ENCODE measurements at regions not wholly inside any gene's neighbourhood (a gene's known extent, or its start where the extent isn't known, plus 50 kb on each side); places are given as distances from the start of the nearest gene placed in this dataset.
"Not testable (repeated sequence)": the region's sequence is repeated elsewhere in the genome, so short reads cannot be mapped to it uniquely, and the experiment has no call there.

- Histone ChIP-seq H3K27me3 (no peaks in the 10 kb centered on the region), H3K9me3 (no peaks in the 10 kb centered on the region), H3K4me3 (ENCODE audit: low read depth in 1 of 2, low read length in 1 of 2) (no peak overlapping the region), H3K27ac (no peak overlapping the region), H3K36me3 (no peaks in the 10 kb centered on the region), H3K4me1 (ENCODE audit: control insufficient read depth in 1 of 2, insufficient read depth in 1 of 2, low read depth in 1 of 2, low read length in 1 of 2) (peaks cover 8 to 11% of the 10 kb centered on the region in 2 experiments)
- no peak for TF ChIP-seq CTCF (IDR thresholded peaks at IDR 0.05)
These were observed 249.8 kb upstream of the ATP5MC3 start for GRCh38 chr2:175431101-175431946.

GRCh38 chr2:175430236-175430635 is 248.7 kb upstream of the ATP5MC3 start:
- Histone ChIP-seq H3K4me3 (ENCODE audit: low read depth in 1 of 2, low read length in 1 of 2) (no peak overlapping the region), H3K36me3 (no peaks in the 10 kb centered on the region), H3K27me3 (no peaks in the 10 kb centered on the region), H3K27ac (no peak overlapping the region), H3K9me3 (no peaks in the 10 kb centered on the region), H3K4me1 (ENCODE audit: control insufficient read depth in 1 of 2, insufficient read depth in 1 of 2, low read depth in 1 of 2, low read length in 1 of 2) (peaks cover 7 to 8% of the 10 kb centered on the region in 2 experiments)
- TF ChIP-seq CTCF (IDR thresholded peaks at IDR 0.05), result no peak

- no peak for TF ChIP-seq CTCF (IDR thresholded peaks at IDR 0.05)
- no peaks in the 10 kb centered on the region for H3K36me3 ChIP-seq
- no peak overlapping the region for H3K4me3 ChIP-seq (ENCODE audit: low read depth in 1 of 2, low read length in 1 of 2)
- no peaks in the 10 kb centered on the region for H3K9me3 ChIP-seq
- peaks cover 14 to 16% of the 10 kb centered on the region in 2 experiments for H3K4me1 ChIP-seq (ENCODE audit: control insufficient read depth in 1 of 2, insufficient read depth in 1 of 2, low read depth in 1 of 2, low read length in 1 of 2)
- no peak overlapping the region for H3K27ac ChIP-seq
- no peaks in the 10 kb centered on the region for H3K27me3 ChIP-seq
These were observed 236.8 kb upstream of the ATP5MC3 start for GRCh38 chr2:175418224-175418835.

GRCh38 chr2:175414882-175415487 is 233.5 kb upstream of the ATP5MC3 start:
- no peaks in the 10 kb centered on the region for H3K9me3 ChIP-seq
- H3K27ac ChIP-seq, result no peak overlapping the region
- no peak for TF ChIP-seq CTCF (IDR thresholded peaks at IDR 0.05)
- H3K4me1 ChIP-seq (ENCODE audit: control insufficient read depth in 1 of 2, insufficient read depth in 1 of 2, low read depth in 1 of 2, low read length in 1 of 2), result peaks cover 14 to 16% of the 10 kb centered on the region in 2 experiments
- no peaks in the 10 kb centered on the region for H3K27me3 ChIP-seq
- no peaks in the 10 kb centered on the region for H3K36me3 ChIP-seq
- H3K4me3 ChIP-seq (ENCODE audit: low read depth in 1 of 2, low read length in 1 of 2), result no peak overlapping the region

GRCh38 chr2:175414191-175414881 is 232.8 kb upstream of the ATP5MC3 start:
- Histone ChIP-seq H3K27ac (no peak overlapping the region), H3K36me3 (no peaks in the 10 kb centered on the region), H3K4me3 (ENCODE audit: low read depth in 1 of 2, low read length in 1 of 2) (no peak overlapping the region), H3K27me3 (no peaks in the 10 kb centered on the region), H3K4me1 (ENCODE audit: control insufficient read depth in 1 of 2, insufficient read depth in 1 of 2, low read depth in 1 of 2, low read length in 1 of 2) (peaks cover 14 to 16% of the 10 kb centered on the region in 2 experiments), H3K9me3 (no peaks in the 10 kb centered on the region)
- TF ChIP-seq CTCF (IDR thresholded peaks at IDR 0.05), result no peak

GRCh38 chr2:175410941-175411340 is 229.4 kb upstream of the ATP5MC3 start:
- H3K36me3 ChIP-seq; H3K4me3 ChIP-seq (ENCODE audit: low read depth in 1 of 2, low read length in 1 of 2); H3K27ac ChIP-seq; H3K27me3 ChIP-seq; H3K9me3 ChIP-seq; H3K4me1 ChIP-seq (ENCODE audit: control insufficient read depth in 1 of 2, insufficient read depth in 1 of 2, low read depth in 1 of 2, low read length in 1 of 2): not testable (repeated sequence)
